ENCODE measurements at regions not wholly inside any gene's neighbourhood (a gene's known extent, or its start where the extent isn't known, plus 50 kb on each side); places are given as distances from the start of the nearest gene placed in this dataset.

DNA sequence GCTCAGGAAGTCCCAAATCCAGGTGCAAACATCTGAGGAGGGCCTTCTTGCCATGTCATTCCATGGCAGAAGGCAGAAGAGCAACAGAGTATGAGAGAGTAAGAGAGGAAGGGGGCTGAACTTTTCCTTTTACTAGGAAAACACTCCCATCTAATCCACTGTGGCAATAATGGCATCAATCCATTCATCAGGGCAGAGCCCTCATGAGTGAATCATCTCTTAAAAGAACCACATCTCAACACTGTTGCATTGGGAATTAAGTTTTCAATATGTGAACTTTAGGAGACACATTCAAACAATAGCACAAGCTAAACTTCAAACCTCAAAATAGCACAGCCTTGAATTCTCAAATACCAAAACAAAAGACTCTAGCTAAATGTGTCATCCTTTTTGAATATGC is 264.5 kb downstream of the KCTD12 start:
- H3K4me3 ChIP-seq (ENCODE audit: low read depth, low read length) = no peak overlapping the region
- TF ChIP-seq, protein P1, sequence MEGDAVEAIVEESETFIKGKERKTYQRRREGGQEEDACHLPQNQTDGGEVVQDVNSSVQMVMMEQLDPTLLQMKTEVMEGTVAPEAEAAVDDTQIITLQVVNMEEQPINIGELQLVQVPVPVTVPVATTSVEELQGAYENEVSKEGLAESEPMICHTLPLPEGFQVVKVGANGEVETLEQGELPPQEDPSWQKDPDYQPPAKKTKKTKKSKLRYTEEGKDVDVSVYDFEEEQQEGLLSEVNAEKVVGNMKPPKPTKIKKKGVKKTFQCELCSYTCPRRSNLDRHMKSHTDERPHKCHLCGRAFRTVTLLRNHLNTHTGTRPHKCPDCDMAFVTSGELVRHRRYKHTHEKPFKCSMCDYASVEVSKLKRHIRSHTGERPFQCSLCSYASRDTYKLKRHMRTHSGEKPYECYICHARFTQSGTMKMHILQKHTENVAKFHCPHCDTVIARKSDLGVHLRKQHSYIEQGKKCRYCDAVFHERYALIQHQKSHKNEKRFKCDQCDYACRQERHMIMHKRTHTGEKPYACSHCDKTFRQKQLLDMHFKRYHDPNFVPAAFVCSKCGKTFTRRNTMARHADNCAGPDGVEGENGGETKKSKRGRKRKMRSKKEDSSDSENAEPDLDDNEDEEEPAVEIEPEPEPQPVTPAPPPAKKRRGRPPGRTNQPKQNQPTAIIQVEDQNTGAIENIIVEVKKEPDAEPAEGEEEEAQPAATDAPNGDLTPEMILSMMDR (conservative IDR thresholded peaks at IDR 0.05; ENCODE audit: low read depth, low read length) = no peak
- DNase-seq (ENCODE audit: low read depth) = no peak

DNA sequence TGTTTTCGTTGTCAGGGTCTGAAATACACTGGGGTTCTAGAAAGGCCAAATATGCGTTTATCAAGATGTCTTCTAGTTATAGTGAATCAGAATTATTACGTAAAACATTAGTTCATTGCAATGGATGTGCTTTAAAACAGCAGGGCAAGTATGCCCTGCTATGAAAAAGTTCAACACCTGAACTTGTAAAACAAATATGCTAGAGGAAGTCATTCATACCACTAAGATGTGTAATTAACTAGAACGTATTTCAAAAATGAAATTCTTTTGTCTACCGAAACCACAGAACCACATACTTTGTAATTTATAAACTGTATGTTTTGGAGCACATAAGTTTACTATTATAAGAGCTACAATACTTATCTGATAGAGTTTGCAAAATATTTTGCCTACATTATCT is 266.2 kb downstream of the KCTD12 start:
- DNase-seq (ENCODE audit: low read depth) = peak; percentile 82
- H3K4me3 ChIP-seq (ENCODE audit: low read depth, low read length) = no peak overlapping the region
- TF ChIP-seq, protein P1 (conservative IDR thresholded peaks at IDR 0.05; ENCODE audit: low read depth, low read length) = no peak

DNA sequence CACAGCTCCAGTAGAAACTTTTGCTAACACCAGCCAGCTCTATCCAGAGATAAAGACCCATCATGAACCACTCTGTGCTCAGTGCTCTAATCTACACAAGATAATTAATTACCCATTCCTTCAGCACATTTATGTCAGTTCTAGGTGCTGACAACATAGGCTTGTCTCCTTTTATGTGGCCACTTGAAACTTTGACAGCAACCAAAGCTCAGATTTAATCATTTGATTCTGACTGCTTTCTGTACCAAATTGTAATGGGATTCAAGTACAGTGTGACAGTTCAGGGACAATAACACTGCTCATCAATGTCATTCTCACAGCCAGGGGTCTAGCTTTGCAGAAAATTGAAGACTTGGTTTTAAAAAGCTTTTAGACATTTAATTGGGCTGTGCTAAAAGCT is 266.6 kb downstream of the KCTD12 start:
- DNase-seq (ENCODE audit: low read depth) = no peak
- no peak overlapping the region for H3K4me3 ChIP-seq (ENCODE audit: low read depth, low read length)
- TF ChIP-seq, protein P1 (conservative IDR thresholded peaks at IDR 0.05; ENCODE audit: low read depth, low read length) = no peak

DNA sequence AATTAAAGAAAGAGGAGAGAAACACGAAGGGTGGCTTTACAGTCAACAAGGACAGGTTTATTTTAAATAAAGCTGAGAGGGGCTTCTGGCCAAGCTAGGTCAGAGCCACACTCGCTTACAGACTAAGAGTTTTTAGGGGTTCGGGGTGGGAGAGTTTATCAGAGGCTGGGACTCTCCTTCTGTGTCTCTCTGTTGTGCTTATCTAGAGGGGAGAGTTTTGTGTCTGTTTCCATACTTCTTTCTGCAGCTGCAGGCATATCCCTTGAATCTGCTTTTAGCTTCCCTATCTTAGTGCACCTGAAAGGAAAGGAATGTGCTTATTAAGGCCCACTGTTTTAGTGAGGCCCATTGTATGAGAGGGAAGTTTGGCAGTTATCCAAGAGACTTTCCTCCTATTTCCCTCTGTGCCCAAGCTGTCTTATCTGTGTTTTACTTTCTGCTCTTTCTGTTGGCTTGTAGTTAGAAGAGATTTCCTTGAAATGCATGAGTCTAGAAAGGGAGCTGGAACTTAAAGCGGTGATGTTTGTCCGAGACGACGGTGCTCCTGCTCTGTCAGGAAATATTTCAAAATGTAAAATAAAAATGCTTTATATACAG is 275.3 kb downstream of the KCTD12 start:
- TF ChIP-seq, protein P1 (conservative IDR thresholded peaks at IDR 0.05; ENCODE audit: low read depth, low read length) = no peak
- no peak overlapping the region for H3K4me3 ChIP-seq (ENCODE audit: low read depth, low read length)
- no peak for DNase-seq (ENCODE audit: low read depth)

DNA sequence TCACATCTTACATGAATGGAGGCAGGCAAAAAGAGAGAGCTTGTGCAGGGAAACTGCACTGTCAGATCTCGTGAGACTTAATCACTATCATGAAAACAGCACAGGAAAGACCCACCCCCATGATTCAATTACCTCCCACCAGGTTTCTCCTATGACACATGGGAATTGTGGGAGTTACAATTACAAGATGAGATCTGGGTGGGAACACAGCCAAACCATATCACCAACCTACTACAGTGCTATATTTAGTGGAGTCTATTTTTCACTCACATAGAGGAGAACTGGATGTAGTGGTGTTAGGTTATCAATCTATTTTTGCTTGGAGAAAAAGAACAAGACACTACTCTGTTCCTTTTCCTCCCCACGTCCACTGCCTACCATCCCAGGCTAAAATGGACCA is 276.6 kb downstream of the KCTD12 start:
- DNase-seq (ENCODE audit: low read depth) = no peak
- no peak overlapping the region for H3K4me3 ChIP-seq (ENCODE audit: low read depth, low read length)
- TF ChIP-seq, protein P1 (conservative IDR thresholded peaks at IDR 0.05; ENCODE audit: low read depth, low read length) = no peak

DNA sequence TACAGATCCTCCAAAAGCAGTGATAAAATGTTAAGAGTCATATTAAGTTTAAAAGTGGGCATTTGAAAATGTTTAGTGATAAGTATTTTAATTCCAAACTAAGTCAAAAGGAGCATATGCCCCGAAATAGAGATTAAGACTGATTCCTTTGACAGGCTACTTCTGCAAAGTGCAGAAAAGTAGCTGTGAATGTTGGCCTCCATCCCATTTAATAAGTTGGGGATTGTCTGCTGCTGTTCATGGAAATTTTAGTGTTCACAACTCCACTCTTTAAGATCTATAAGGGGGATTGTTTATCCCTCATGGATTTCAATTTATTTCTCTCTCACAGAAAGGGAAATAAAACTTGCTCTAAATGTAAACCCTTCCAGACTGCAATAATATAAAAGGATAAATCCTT is 278.3 kb downstream of the KCTD12 start:
- DNase-seq (ENCODE audit: low read depth) = no peak
- TF ChIP-seq, protein P1 (conservative IDR thresholded peaks at IDR 0.05; ENCODE audit: low read depth, low read length) = no peak
- H3K4me3 ChIP-seq (ENCODE audit: low read depth, low read length) = no peak overlapping the region

DNA sequence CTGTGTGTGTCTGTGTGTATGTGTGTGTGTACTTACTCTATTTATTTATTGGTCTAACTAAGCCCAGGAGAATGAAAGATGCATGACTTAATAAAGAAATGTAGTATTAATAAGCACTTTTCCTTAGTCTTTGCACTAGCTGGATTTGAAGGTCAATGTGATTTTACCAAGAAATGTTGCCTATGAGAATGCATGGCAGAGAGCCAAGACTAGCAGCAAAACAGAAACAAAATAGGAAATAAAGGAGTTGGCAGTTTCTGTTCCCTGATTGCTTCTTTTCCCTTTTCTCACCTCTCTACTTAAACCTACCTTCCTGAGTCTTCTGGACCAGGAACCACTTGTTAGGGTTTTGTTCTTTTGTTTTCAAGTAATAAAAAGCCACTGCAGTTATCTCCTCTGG is 286.1 kb downstream of the KCTD12 start:
- TF ChIP-seq, protein P1 (conservative IDR thresholded peaks at IDR 0.05; ENCODE audit: low read depth, low read length) = no peak
- H3K4me3 ChIP-seq (ENCODE audit: low read depth, low read length) = no peak overlapping the region
- peak; percentile 74 for DNase-seq (ENCODE audit: low read depth)
